Stimulated activated CD4-positive, alpha-beta T cell treated with anti-CD3 and anti-CD28 coated beads, Interleukin-15, amount 100 ng/mL, for 24 hours (primary cell): ENCODE measurements at regions not wholly inside any gene's neighbourhood (a gene's known extent, or its start where the extent isn't known, plus 50 kb on each side); places are given as distances from the start of the nearest gene placed in this dataset.

Experiments used
- DNase-seq: peaks from one replicate; pipeline ENCODE4 v3.0.0-alpha.2; 2020

GRCh38 chr1:81569761-81570160 lies 231.0 kb upstream of the ADGRL2 start:
- DNase-seq, result no peak

DNA sequence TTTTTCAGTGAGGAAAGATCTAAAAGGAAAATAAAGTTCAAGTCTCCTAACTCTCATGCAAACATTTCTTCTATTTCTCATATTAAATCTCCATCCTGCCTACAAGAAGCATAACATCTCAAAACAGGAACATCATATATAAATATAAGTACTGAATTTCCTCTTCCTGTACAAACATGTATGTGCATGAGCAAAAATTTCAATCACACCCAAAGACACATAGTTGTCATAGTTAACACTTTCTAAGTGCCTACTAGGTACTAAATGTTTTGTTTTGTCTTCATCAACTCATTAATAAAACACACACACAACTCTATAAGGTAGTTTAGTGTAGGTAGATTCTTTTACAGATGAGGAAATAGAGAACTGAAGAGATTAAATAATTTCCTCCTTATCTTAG lies 237.1 kb upstream of the ADGRL2 start:
- DNase-seq, result no peak

DNA sequence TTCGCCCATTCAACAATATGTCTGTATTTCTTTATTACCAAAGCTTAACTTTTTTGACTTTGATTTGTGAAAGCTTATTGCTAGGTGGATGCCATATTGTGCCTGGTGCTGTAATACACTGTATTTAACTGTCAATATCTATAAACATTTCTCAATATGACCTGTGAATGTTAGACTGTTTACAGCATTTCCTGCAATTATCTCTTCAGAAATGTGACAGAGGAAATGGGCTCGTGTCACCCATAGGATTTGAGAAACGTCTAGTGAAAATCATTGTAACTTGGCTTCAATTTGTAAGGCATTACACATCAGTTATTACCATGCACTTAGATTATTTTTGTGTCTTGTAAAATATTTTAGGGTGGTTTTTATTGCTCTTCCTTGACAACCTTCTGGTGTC lies 237.8 kb upstream of the ADGRL2 start:
- no peak for DNase-seq

DNA sequence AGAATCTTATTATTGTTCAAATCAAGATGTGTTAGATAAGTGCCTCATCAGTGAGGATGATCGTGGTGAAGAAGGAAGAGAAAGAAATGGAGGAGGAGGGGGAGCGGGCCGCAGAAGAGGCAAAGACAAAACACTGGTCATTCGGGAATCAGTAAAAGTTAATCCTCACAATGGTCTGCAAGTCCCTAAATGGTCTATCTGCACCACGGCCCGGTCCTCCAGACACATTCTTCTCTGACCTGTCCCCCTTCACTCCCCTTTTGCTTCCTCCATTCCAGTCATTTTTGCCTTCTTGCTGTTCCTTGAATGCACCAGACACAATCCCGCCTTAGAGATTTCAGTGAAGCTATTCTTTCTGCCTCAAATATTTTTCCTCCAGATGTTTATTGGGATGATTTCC lies 240.1 kb upstream of the ADGRL2 start:
- no peak for DNase-seq

- no peak for DNase-seq
Observed at GRCh38 chr1:81559662-81560350, 240.9 kb upstream of the ADGRL2 start.

DNA sequence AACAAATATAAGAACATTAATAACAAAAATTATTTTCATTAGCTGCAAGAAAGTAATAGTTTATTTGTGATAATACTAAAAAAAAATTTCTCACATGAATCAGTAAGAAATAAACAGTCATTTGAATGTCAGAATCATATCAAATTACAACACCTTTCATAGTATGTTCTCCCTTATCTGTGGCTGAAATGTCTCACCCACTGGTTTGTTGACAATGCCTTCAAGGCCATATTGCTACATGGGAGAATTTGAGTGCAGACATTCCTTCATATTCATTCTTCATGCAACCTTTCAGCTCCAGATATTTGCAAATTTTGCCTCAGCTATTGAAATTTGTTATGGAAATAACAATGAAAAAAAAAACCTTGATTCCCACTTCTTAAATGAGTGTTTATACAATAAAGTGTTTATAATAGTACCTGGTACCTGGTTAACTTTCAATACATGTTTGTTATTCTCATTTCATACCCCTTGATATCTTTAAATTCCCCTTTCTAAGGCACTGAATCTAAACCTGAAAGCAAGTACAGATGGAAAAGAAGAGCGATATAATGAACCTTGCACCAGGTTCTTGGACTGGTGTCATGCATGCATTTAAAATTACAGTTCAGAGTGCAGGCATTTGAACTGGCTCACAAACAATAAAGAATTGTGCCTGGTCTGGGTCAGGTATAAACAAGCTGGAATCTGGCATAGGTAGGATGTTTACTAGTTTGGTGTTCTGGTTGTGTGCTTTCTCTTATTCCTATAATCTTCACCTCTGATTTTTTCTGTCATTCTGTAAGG lies 242.2 kb upstream of the ADGRL2 start:
- DNase-seq, result no peak

- no peak for DNase-seq
Observed at GRCh38 chr1:81556968-81557367, 243.8 kb upstream of the ADGRL2 start.

GRCh38 chr1:81554534-81554933 lies 246.2 kb upstream of the ADGRL2 start:
- no peak for DNase-seq

- no peak for DNase-seq
Observed at GRCh38 chr1:81554108-81554507, 246.6 kb upstream of the ADGRL2 start.

DNA sequence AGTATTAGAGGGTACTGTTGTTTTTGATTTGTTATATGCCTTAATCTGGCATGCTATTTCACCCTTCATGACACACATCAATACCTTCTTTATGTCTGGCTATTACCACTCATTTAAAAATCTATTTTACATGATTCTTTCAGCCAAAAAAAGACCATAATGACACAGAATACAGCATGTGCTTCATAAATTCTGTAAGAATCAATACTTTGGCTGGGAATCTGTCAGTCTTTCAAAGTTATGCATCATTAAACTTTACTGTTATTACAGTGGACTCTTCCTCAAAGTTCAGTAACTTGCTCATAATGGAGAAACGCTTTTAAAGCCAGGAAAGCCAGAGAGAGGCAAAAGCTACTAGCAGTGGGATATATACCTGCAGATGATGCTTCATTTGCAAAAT lies 247.2 kb upstream of the ADGRL2 start:
- no peak for DNase-seq

- DNase-seq, result no peak
Observed at GRCh38 chr1:81551946-81552345, 248.8 kb upstream of the ADGRL2 start.

DNA sequence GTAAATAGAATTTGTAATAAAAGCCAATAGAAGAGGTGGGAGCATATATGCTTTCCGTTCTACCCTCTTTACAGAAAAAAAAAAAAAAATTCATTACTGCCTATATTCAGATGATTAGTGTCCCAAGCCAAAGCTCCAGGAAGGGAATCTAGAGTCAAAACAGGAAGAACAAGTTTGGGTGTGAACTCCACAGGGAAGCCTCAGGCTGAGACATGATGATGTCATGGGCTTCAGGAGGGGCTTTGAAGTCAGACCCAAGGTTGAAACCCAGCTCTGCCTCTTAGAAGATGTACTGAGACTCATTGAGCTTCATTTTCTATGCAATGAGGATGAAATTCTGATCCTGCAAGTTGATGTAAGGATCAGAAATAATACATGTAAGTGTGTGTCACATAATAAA lies 250.0 kb upstream of the ADGRL2 start:
- no peak for DNase-seq

DNA sequence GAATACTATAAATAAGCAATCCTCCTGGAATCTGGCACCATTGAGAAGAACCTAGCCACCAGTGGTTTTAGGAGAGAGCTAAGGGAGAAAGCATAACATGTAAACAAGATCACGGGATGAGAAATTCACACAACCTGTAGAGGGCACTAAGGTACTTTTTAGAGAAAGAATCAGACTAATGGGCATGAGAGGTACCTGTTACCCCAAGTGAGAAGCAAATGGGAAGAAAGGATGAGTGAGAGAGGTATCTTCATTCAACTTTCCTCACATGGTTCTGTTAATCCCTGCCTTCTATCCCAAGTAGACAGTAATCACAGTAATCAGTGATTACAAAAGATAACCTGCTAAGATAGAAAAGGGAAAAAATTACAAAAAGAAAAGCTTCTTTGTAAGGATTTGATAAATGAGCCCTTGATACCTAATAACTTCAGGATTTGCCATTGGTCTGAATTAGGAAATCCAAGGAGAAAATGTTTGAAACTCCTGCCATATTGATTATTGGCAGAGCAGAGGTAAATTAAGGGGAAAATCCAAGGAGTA lies 251.1 kb upstream of the ADGRL2 start:
- no peak for DNase-seq

DNA sequence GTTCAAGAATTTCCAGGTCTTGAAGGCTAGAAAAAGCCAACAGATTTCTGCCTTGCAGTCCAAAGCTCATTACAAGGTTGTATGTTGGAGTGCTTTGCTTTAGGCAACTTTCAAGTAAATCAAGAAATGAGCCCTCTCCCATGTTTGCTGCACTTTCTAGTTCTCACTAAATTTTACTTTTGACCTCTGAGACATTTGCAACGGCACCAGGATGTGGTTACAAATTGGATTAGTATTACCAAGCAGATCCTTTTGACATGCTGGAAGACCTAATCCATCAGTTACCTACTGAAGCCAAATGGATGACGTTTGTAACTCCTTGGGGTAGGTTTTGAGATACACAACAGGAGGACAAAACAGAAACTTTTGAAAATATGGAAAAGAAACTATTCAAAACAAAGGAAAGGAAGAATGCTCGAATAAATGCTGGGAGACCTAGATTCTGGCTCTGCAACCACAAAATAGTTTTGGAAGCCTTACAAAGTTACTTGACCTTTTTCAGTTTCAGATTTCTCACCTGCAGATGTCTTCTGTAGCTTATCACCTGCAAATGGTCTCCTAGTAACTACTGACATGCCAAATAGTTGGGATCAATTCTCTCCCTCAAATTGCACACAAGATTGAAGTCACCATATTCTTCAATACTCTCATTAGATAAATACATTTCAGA lies 251.7 kb upstream of the ADGRL2 start:
- DNase-seq, result no peak

- DNase-seq, result no peak
Observed at GRCh38 chr1:81547912-81548303, 252.8 kb upstream of the ADGRL2 start.

DNA sequence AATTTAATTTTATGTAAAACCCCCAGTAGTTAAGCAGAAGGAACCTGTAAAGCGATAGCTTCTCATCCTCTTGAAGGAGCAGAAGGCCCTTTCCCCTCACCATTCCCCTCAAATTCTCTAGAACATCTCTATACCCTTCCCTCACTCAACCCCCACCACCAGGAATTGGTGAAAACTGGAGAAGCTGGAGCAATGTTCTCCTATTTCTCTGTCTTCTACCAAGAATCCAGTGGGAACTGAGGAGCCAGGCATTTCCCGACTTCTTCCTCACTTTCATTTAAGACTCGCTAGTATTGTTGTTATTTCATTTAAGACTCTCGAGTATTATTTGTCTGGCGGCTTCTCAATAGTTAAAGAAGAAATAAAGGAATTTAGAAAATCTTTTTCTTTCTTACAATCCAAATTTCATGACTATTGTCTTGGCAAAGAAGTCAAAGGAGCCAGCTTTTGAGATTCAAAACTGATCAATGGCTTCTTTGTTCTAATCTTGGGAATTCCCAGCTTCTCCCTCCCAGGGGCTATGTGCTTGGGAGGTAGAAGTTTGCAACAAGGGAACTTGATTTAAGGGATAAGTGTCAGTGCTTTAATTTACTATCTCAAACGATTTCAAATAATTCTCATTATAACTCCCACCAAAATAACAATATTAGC lies 253.3 kb upstream of the ADGRL2 start:
- no peak for DNase-seq

GRCh38 chr1:81545734-81546133 lies 255.0 kb upstream of the ADGRL2 start:
- no peak for DNase-seq

DNA sequence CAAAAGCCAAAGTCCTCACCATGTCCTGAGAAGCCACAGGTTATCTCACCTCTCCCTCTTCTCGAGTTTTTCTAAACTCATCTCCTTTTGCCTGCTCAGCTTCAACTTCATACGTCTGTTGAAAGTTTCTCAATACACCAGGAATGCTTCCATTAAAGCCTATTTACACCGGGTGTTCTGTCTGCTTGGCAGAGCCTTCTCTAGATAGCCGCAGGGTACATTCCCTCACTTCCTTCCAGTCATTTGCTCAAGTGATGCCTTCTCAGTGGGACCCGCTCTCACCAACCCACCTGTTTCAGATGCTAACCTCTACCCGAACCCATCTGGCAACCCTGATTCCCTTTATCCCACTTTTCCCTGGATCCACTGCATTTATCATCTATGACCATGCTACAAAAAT lies 257.0 kb upstream of the ADGRL2 start:
- DNase-seq, result no peak

GRCh38 chr1:81542196-81542595 lies 258.5 kb upstream of the ADGRL2 start:
- no peak for DNase-seq

DNA sequence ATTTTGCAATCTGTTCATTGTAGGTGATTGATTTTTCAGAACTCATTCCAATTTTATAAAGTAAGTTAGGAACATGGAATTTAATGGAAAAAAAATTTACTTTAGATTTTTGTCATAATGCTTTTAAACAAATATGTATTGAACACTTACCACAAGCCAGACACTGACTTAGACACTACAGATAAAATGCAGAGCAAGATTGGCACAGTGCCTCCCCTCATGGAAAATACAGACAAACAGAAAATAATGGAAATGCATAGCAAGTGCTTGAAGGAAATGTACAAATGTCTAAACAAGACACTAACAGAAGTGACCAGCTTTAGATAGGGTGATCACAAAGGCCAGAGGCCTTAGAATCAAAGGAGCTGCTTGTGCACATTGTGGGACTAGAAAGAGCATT lies 260.5 kb upstream of the ADGRL2 start:
- DNase-seq, result no peak

DNA sequence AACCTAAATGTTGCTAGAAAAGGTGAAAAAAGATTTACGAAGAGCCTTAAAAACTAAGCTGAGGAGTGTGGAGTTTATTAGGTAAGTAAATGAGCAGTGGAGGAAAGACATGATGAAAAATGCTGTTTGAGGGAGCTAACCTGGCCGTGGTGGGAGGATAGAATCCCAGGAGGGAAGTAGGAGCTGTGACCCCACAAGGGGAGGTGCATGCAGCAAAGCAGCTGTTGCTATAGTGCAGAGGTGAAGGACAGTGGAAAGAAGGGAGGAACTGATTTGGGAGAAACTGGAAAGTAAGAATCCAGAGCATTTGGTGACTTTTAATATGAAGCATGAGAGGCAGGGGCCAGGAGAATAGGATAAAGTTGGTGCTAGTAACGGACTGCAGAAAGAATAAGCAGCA lies 271.7 kb upstream of the ADGRL2 start:
- DNase-seq, result no peak

- no peak for DNase-seq
Observed at GRCh38 chr1:81525085-81525484, 275.6 kb upstream of the ADGRL2 start.

DNA sequence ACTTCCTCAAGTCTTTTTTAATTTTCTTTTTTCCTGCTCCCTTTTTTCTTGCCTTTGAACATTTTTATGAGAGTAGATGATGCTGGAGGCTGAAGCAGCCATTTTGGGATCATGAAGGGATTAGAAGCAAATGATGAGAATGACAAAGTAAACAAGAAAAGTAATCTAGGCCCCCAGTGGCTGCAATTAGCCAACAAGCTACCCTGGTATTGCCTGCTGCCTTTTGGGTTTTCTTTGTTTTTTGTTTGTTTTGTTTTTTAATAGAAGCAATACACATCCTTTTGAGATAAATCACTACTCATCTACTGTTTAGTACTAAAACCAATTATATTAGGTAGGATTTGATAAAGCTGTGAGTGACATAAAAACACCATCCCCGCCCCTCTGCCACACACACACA lies 280.7 kb upstream of the ADGRL2 start:
- no peak for DNase-seq
